Pons (tissue), 1 donor: ENCODE measurements at regions not wholly inside any gene's neighbourhood (a gene's known extent, or its start where the extent isn't known, plus 50 kb on each side); places are given as distances from the start of the nearest gene placed in this dataset.

ENCODE experiments used
- DNase-seq: peaks from one replicate; pipeline ENCODE4 v3.0.0-alpha.2; 2016; ENCODE audit warnings: low spot score

GRCh38 chr1:87820668-87821334 is 492.1 kb downstream of the LMO4 start:
- DNase-seq = no peak

- DNase-seq = no peak
Measured at GRCh38 chr1:87821335-87821697, 492.6 kb downstream of the LMO4 start.

GRCh38 chr1:87826681-87827251 is 498.1 kb downstream of the LMO4 start:
- peak; percentile 66 for DNase-seq

- DNase-seq = no peak
Measured at GRCh38 chr1:87829360-87829759, 500.7 kb downstream of the LMO4 start.

- DNase-seq = no peak
Measured at GRCh38 chr1:87830432-87830978, 501.8 kb downstream of the LMO4 start.

GRCh38 chr1:87833166-87833565 is 504.5 kb downstream of the LMO4 start:
- no peak for DNase-seq

GRCh38 chr1:87834151-87834550 is 505.5 kb downstream of the LMO4 start:
- no peak for DNase-seq

- no peak for DNase-seq
Measured at GRCh38 chr1:87834941-87835340, 506.3 kb downstream of the LMO4 start.

- DNase-seq = no peak
Measured at GRCh38 chr1:87840767-87841166, 512.1 kb downstream of the LMO4 start.

GRCh38 chr1:87841332-87841731 is 512.7 kb downstream of the LMO4 start:
- DNase-seq = no peak

- no peak for DNase-seq
Measured at GRCh38 chr1:87842156-87842555, 513.5 kb downstream of the LMO4 start.

GRCh38 chr1:87844251-87844650 is 515.6 kb downstream of the LMO4 start:
- no peak for DNase-seq

- DNase-seq = no peak
Measured at GRCh38 chr1:87851490-87851889, 522.8 kb downstream of the LMO4 start.

GRCh38 chr1:87852410-87853161 is 523.9 kb downstream of the LMO4 start:
- DNase-seq = no peak

- no peak for DNase-seq
Measured at GRCh38 chr1:87853576-87854351, 525.1 kb downstream of the LMO4 start.

- no peak for DNase-seq
Measured at GRCh38 chr1:87863317-87863716, 534.6 kb downstream of the LMO4 start.

GRCh38 chr1:87864676-87865075 is 536.0 kb downstream of the LMO4 start:
- peak; percentile 3 for DNase-seq

- no peak for DNase-seq
Measured at GRCh38 chr1:87866416-87866815, 537.7 kb downstream of the LMO4 start.

GRCh38 chr1:87867626-87868025 is 538.9 kb downstream of the LMO4 start:
- DNase-seq = no peak

- peak; percentile 29 for DNase-seq
Measured at GRCh38 chr1:87869567-87869966, 540.9 kb downstream of the LMO4 start.

- no peak for DNase-seq
Measured at GRCh38 chr1:87872189-87872588, 543.5 kb downstream of the LMO4 start.

GRCh38 chr1:87872692-87873091 is 544.0 kb downstream of the LMO4 start:
- no peak for DNase-seq
